ENCODE measurements at regions not wholly inside any gene's neighbourhood (a gene's known extent, or its start where the extent isn't known, plus 50 kb on each side); places are given as distances from the start of the nearest gene placed in this dataset.

GRCh38 chrX:39440799-39441284 is 639.6 kb downstream of the MID1IP1 start:
- Mint-ChIP-seq H3K9me3 (peaks cover 0 to 7% of the 10 kb centered on the region in 2 donors), H3K4me1 (ENCODE audit: low read depth in 2 of 2) (peaks cover 7 to 11% of the 10 kb centered on the region in 2 donors), H3K4me3 (peak overlapping the region; percentile 65 to 69), H3K36me3 (ENCODE audit: insufficient read depth) (no peaks in the 10 kb centered on the region), H3K27ac (peak overlapping the region; percentile 82 to 87), H3K27me3 (peaks cover 7 to 12% of the 10 kb centered on the region in 2 donors)
- no peak for DNase-seq
- no peak for ATAC-seq (replicated peaks)

- Mint-ChIP-seq H3K27me3 (peaks cover 7 to 12% of the 10 kb centered on the region in 2 donors), H3K27ac (no peak overlapping the region), H3K4me3 (no peak overlapping the region), H3K36me3 (ENCODE audit: insufficient read depth) (no peaks in the 10 kb centered on the region), H3K9me3 (peaks cover 0 to 7% of the 10 kb centered on the region in 2 donors), H3K4me1 (ENCODE audit: low read depth in 2 of 2) (peaks cover 7 to 11% of the 10 kb centered on the region in 2 donors)
- DNase-seq (no peak), ATAC-seq (replicated peaks) (no peak)
These were observed 641.1 kb downstream of the MID1IP1 start for GRCh38 chrX:39442332-39442731.

GRCh38 chrX:39443240-39443639 is 642.0 kb downstream of the MID1IP1 start:
- H3K36me3 Mint-ChIP-seq (ENCODE audit: insufficient read depth): no peaks in the 10 kb centered on the region
- H3K9me3 Mint-ChIP-seq: peaks cover 0 to 7% of the 10 kb centered on the region in 2 donors
- H3K27ac Mint-ChIP-seq: no peak overlapping the region
- H3K4me1 Mint-ChIP-seq (ENCODE audit: low read depth in 2 of 2): peaks cover 7 to 11% of the 10 kb centered on the region in 2 donors
- no peak for ATAC-seq (replicated peaks)
- no peak for DNase-seq
- H3K27me3 Mint-ChIP-seq: peaks cover 7 to 12% of the 10 kb centered on the region in 2 donors
- no peak overlapping the region for H3K4me3 Mint-ChIP-seq

- Mint-ChIP-seq H3K9me3 (peaks cover 0 to 7% of the 10 kb centered on the region in 2 donors), H3K4me3 (no peak overlapping the region), H3K4me1 (ENCODE audit: low read depth in 2 of 2) (peaks cover 2 to 6% of the 10 kb centered on the region in 2 donors), H3K36me3 (ENCODE audit: insufficient read depth) (no peaks in the 10 kb centered on the region), H3K27ac (no peak overlapping the region), H3K27me3 (peaks cover 7 to 12% of the 10 kb centered on the region in 2 donors)
- no peak for ATAC-seq (replicated peaks)
- peak in 2 of 3 experiments; percentile 0 to 1 for DNase-seq
These were observed 644.1 kb downstream of the MID1IP1 start for GRCh38 chrX:39445336-39445735.

- DNase-seq (no peak), ATAC-seq (replicated peaks) (no peak)
- no peak overlapping the region for H3K27ac Mint-ChIP-seq
- no peak overlapping the region for H3K4me3 Mint-ChIP-seq
- peaks cover 0 to 27% of the 10 kb centered on the region in 2 donors for H3K27me3 Mint-ChIP-seq
- H3K4me1 Mint-ChIP-seq (ENCODE audit: low read depth in 2 of 2): peaks cover 0 to 4% of the 10 kb centered on the region in 2 donors
- H3K9me3 Mint-ChIP-seq: no peaks in the 10 kb centered on the region
- H3K36me3 Mint-ChIP-seq (ENCODE audit: insufficient read depth): no peaks in the 10 kb centered on the region
These were observed 648.1 kb downstream of the MID1IP1 start for GRCh38 chrX:39449352-39449751.

GRCh38 chrX:39450234-39450977 is 647.4 kb downstream of the BCOR start:
- Mint-ChIP-seq H3K4me1 (ENCODE audit: low read depth in 2 of 2) (peaks cover 0 to 4% of the 10 kb centered on the region in 2 donors), H3K27me3 (peaks cover 0 to 28% of the 10 kb centered on the region in 2 donors)

GRCh38 chrX:39451046-39451445 is 646.7 kb downstream of the BCOR start:
- no peak overlapping the region for H3K27ac Mint-ChIP-seq

More at GRCh38 chrX:39450234-39450977, 647.4 kb downstream of the BCOR start:
- no peak overlapping the region for H3K27ac Mint-ChIP-seq
- H3K9me3 Mint-ChIP-seq: no peaks in the 10 kb centered on the region
- DNase-seq (no peak), ATAC-seq (replicated peaks) (no peak)
- H3K36me3 Mint-ChIP-seq (ENCODE audit: insufficient read depth): no peaks in the 10 kb centered on the region
- H3K4me3 Mint-ChIP-seq: no peak overlapping the region

GRCh38 chrX:39452401-39452800 is 645.4 kb downstream of the BCOR start:
- H3K4me1 Mint-ChIP-seq (ENCODE audit: low read depth in 2 of 2): peaks cover 0 to 4% of the 10 kb centered on the region in 2 donors
- H3K36me3 Mint-ChIP-seq (ENCODE audit: insufficient read depth): no peaks in the 10 kb centered on the region
- H3K27me3 Mint-ChIP-seq: peaks cover 7 to 28% of the 10 kb centered on the region in 2 donors
- no peak for DNase-seq
- no peaks in the 10 kb centered on the region for H3K9me3 Mint-ChIP-seq
- H3K4me3 Mint-ChIP-seq: no peak overlapping the region
- no peak for ATAC-seq (replicated peaks)
- H3K27ac Mint-ChIP-seq: no peak overlapping the region

More at GRCh38 chrX:39451046-39451445, 646.7 kb downstream of the BCOR start:
- peaks cover 0 to 4% of the 10 kb centered on the region in 2 donors for H3K4me1 Mint-ChIP-seq (ENCODE audit: low read depth in 2 of 2)
- H3K9me3 Mint-ChIP-seq: no peaks in the 10 kb centered on the region
- no peak for DNase-seq
- no peak for ATAC-seq (replicated peaks)
- peaks cover 0 to 28% of the 10 kb centered on the region in 2 donors for H3K27me3 Mint-ChIP-seq
- no peak overlapping the region for H3K4me3 Mint-ChIP-seq
- H3K36me3 Mint-ChIP-seq (ENCODE audit: insufficient read depth): no peaks in the 10 kb centered on the region

GRCh38 chrX:39453889-39454621 is 643.7 kb downstream of the BCOR start:
- Mint-ChIP-seq H3K9me3 (no peaks in the 10 kb centered on the region), H3K36me3 (ENCODE audit: insufficient read depth) (no peaks in the 10 kb centered on the region)

GRCh38 chrX:39456894-39457604 is 640.7 kb downstream of the BCOR start:
- ATAC-seq (replicated peaks) (no peak), DNase-seq (no peak)
- Mint-ChIP-seq H3K27me3 (peaks cover 11 to 20% of the 10 kb centered on the region in 2 donors), H3K9me3 (no peaks in the 10 kb centered on the region), H3K27ac (no peak overlapping the region), H3K36me3 (ENCODE audit: insufficient read depth) (no peaks in the 10 kb centered on the region), H3K4me1 (ENCODE audit: low read depth in 2 of 2) (no peaks in the 10 kb centered on the region), H3K4me3 (no peak overlapping the region)

More at GRCh38 chrX:39453889-39454621, 643.7 kb downstream of the BCOR start:
- ATAC-seq (replicated peaks): no peak
- H3K27me3 Mint-ChIP-seq: peaks cover 11 to 34% of the 10 kb centered on the region in 2 donors
- peaks cover 0 to 4% of the 10 kb centered on the region in 2 donors for H3K4me1 Mint-ChIP-seq (ENCODE audit: low read depth in 2 of 2)
- H3K27ac Mint-ChIP-seq: no peak overlapping the region
- H3K4me3 Mint-ChIP-seq: no peak overlapping the region
- no peak for DNase-seq

- DNase-seq (no peak), ATAC-seq (replicated peaks) (no peak)
- H3K27ac Mint-ChIP-seq: no peak overlapping the region
- no peaks in the 10 kb centered on the region for H3K36me3 Mint-ChIP-seq (ENCODE audit: insufficient read depth)
- no peaks in the 10 kb centered on the region for H3K4me1 Mint-ChIP-seq (ENCODE audit: low read depth in 2 of 2)
- peaks cover 16 to 31% of the 10 kb centered on the region in 2 donors for H3K27me3 Mint-ChIP-seq
- H3K9me3 Mint-ChIP-seq: no peaks in the 10 kb centered on the region
- H3K4me3 Mint-ChIP-seq: no peak overlapping the region
These were observed 639.0 kb downstream of the BCOR start for GRCh38 chrX:39458779-39459178.

GRCh38 chrX:39459204-39459603 is 638.6 kb downstream of the BCOR start:
- H3K27ac Mint-ChIP-seq: no peak overlapping the region
- no peak overlapping the region for H3K4me3 Mint-ChIP-seq
- no peaks in the 10 kb centered on the region for H3K4me1 Mint-ChIP-seq (ENCODE audit: low read depth in 2 of 2)
- DNase-seq (no peak), ATAC-seq (replicated peaks) (no peak)
- H3K9me3 Mint-ChIP-seq: no peaks in the 10 kb centered on the region
- no peaks in the 10 kb centered on the region for H3K36me3 Mint-ChIP-seq (ENCODE audit: insufficient read depth)
- H3K27me3 Mint-ChIP-seq: peaks cover 20 to 31% of the 10 kb centered on the region in 2 donors

GRCh38 chrX:39459952-39460351 is 637.8 kb downstream of the BCOR start:
- DNase-seq: no peak
- no peak for ATAC-seq (replicated peaks)
- H3K27me3 Mint-ChIP-seq: peaks cover 27 to 30% of the 10 kb centered on the region in 2 donors
- no peaks in the 10 kb centered on the region for H3K36me3 Mint-ChIP-seq (ENCODE audit: insufficient read depth)
- no peak overlapping the region for H3K4me3 Mint-ChIP-seq
- no peaks in the 10 kb centered on the region for H3K4me1 Mint-ChIP-seq (ENCODE audit: low read depth in 2 of 2)
- no peak overlapping the region for H3K27ac Mint-ChIP-seq
- H3K9me3 Mint-ChIP-seq: no peaks in the 10 kb centered on the region
